ENCODE measurements at regions not wholly inside any gene's neighbourhood (a gene's known extent, or its start where the extent isn't known, plus 50 kb on each side); places are given as distances from the start of the nearest gene placed in this dataset.

GRCh38 chr10:78544423-78545090 lies 510.9 kb downstream of the RPS24 start:
- TF ChIP-seq TCF12 (IDR thresholded peaks at IDR 0.05; ENCODE audit: low read depth) (no peak), REST (IDR thresholded peaks at IDR 0.05; ENCODE audit: low read depth) (no peak), RAD21 (IDR thresholded peaks at IDR 0.05; ENCODE audit: low read depth) (no peak)

Measured in Ishikawa (cell line).